ENCODE measurements at regions not wholly inside any gene's neighbourhood (a gene's known extent, or its start where the extent isn't known, plus 50 kb on each side); places are given as distances from the start of the nearest gene placed in this dataset.

DNA sequence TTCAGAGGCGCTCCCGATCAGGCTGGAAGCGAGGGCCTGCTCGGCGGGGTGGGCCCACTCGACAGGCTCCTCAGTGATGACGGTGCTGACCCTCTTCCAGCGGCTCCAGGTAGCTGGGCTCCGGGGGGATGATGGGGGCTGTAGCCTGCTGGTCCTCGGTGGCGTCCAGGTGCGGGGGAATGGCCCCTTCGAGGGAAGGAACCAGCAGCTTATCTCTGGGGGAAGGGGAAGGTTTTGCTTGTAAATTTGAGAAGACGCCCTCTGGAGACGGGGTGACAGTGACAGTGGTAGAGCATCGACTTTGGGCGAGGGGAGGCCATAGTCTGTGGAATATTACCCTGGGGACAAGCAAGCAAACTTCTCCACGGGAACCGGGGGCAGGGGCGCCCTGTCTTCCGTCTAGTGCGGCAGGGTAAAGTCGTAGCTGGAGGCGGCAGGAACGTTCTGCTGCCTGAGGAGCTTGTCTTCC is 891.9 kb upstream of the LRRTM1 start:
- TF ChIP-seq, protein P1, sequence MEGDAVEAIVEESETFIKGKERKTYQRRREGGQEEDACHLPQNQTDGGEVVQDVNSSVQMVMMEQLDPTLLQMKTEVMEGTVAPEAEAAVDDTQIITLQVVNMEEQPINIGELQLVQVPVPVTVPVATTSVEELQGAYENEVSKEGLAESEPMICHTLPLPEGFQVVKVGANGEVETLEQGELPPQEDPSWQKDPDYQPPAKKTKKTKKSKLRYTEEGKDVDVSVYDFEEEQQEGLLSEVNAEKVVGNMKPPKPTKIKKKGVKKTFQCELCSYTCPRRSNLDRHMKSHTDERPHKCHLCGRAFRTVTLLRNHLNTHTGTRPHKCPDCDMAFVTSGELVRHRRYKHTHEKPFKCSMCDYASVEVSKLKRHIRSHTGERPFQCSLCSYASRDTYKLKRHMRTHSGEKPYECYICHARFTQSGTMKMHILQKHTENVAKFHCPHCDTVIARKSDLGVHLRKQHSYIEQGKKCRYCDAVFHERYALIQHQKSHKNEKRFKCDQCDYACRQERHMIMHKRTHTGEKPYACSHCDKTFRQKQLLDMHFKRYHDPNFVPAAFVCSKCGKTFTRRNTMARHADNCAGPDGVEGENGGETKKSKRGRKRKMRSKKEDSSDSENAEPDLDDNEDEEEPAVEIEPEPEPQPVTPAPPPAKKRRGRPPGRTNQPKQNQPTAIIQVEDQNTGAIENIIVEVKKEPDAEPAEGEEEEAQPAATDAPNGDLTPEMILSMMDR (IDR thresholded peaks at IDR 0.05): no peak
- no peak for TF ChIP-seq POLR2AphosphoS5 (IDR thresholded peaks at IDR 0.05; ENCODE audit: low read depth, low read length)
- TF ChIP-seq, protein P2, sequence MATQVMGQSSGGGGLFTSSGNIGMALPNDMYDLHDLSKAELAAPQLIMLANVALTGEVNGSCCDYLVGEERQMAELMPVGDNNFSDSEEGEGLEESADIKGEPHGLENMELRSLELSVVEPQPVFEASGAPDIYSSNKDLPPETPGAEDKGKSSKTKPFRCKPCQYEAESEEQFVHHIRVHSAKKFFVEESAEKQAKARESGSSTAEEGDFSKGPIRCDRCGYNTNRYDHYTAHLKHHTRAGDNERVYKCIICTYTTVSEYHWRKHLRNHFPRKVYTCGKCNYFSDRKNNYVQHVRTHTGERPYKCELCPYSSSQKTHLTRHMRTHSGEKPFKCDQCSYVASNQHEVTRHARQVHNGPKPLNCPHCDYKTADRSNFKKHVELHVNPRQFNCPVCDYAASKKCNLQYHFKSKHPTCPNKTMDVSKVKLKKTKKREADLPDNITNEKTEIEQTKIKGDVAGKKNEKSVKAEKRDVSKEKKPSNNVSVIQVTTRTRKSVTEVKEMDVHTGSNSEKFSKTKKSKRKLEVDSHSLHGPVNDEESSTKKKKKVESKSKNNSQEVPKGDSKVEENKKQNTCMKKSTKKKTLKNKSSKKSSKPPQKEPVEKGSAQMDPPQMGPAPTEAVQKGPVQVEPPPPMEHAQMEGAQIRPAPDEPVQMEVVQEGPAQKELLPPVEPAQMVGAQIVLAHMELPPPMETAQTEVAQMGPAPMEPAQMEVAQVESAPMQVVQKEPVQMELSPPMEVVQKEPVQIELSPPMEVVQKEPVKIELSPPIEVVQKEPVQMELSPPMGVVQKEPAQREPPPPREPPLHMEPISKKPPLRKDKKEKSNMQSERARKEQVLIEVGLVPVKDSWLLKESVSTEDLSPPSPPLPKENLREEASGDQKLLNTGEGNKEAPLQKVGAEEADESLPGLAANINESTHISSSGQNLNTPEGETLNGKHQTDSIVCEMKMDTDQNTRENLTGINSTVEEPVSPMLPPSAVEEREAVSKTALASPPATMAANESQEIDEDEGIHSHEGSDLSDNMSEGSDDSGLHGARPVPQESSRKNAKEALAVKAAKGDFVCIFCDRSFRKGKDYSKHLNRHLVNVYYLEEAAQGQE (IDR thresholded peaks at IDR 0.05; ENCODE audit: insufficient read depth in 1 of 2, low read depth in 2 of 2, low read length in 1 of 2): no peak
- TF ChIP-seq SIN3A (IDR thresholded peaks at IDR 0.05; ENCODE audit: borderline replicate concordance, insufficient read depth, low read depth, low read length): no peak
- no peak for TF ChIP-seq TCF7L2 (IDR thresholded peaks at IDR 0.05; ENCODE audit: low read depth, low read length)

Measured in Panc1 (cell line).